Stomach (tissue), 8 donors: ENCODE measurements at regions not wholly inside any gene's neighbourhood (a gene's known extent, or its start where the extent isn't known, plus 50 kb on each side); places are given as distances from the start of the nearest gene placed in this dataset.

Source experiments
- DNase-seq, 2 donors: peaks; one replicate each; pipeline versions ENCODE4 v3.0.0 to v3.0.0-alpha.2; 2013 to 2019
- H3K27ac ChIP-seq, 5 donors: fragments of 200-600 bp in 4 of 5; sonication (generic) in 4 of 5; one replicate each; pipeline ENCODE4 v1.5.1; 2013 to 2019; ENCODE audit warnings: mild to moderate bottlenecking in 1 of 5, moderate library complexity in 1 of 5
- H3K27me3 ChIP-seq, 3 donors: fragments of 200-600 bp; sonication (generic); one replicate each; pipeline ENCODE4 v1.5.1; 2017 to 2019; ENCODE audit warnings: mixed run types in 1 of 3
- H3K36me3 ChIP-seq, 4 donors: fragments of 200-600 bp; sonication (generic); 1 replicate in 3 of 4; 2 replicates in 1 of 4; pipeline ENCODE4 v1.5.1; 2016 to 2019
- H3K4me1 ChIP-seq, 4 donors: fragments of 200-600 bp; sonication (generic); one replicate each; pipeline ENCODE4 v1.5.1; 2016 to 2019
- H3K4me3 ChIP-seq, 4 donors: fragments of 200-600 bp; sonication (generic) in 3 of 4; one replicate each; pipeline ENCODE4 v1.5.1; 2016 to 2019; ENCODE audit warnings: mild to moderate bottlenecking in 1 of 4
- H3K9me3 ChIP-seq, 4 donors: fragments of 200-600 bp; sonication (generic); one replicate each; pipeline ENCODE4 v1.5.1; 2016 to 2019
- EP300 ChIP-seq: sonication (generic); formaldehyde crosslinking; IDR thresholded peaks from one replicate; pipeline ENCODE4 v1.6.1; 2017; ENCODE audit warnings: antibody characterized with exemption
- POLR2A ChIP-seq, 4 donors: fragments of 450-650 bp; IDR thresholded peaks; one replicate each; pipeline ENCODE4 v1.6.1; 2016; ENCODE audit warnings: antibody characterized with exemption in 4 of 4, control low read depth in 2 of 4, mild to moderate bottlenecking in 1 of 4, moderate library complexity in 1 of 4
- POLR2AphosphoS5 ChIP-seq, 3 donors: sonication (generic); formaldehyde crosslinking; IDR thresholded peaks; one replicate each; pipeline ENCODE4 v1.6.1; 2016; ENCODE audit warnings: antibody characterized with exemption in 3 of 3
- WGBS, 5 donors: extraction: QIAGEN DNeasy Blood & Tissue Kit in 3 of 5; methylation state at CpG; one replicate each; pipeline versions ENCODE4 v1.1.5 to v1.1.7; 2013 to 2018; 5-methylcytosine and 5-hydroxymethylcytosine counted together
- intact Hi-C: fragments of 100-400 bp; cut with DNase I; formaldehyde crosslinking; loops from one replicate; pipeline ENCODE4 v1.15.1; 2023; ENCODE audit warnings: low total_unique reads
- TF ChIP-seq, protein P1 (sequence below), 7 experiments: fragments of 450-650 bp in 4 of 7; fragments of 200-600 bp in 3 of 7; sonication (generic) in 3 of 7; IDR thresholded peaks; one replicate each; pipeline ENCODE4 v1.5.1; 2016 to 2019; ENCODE audit warnings: antibody characterized with exemption in 7 of 7, control low read depth in 2 of 7, mild to moderate bottlenecking in 1 of 7
- donor health status: healthy with polysubstance abuse.
- donor health status: Bipolar disorder and iron deficiency.
- donor health status: healthy.

DNA sequence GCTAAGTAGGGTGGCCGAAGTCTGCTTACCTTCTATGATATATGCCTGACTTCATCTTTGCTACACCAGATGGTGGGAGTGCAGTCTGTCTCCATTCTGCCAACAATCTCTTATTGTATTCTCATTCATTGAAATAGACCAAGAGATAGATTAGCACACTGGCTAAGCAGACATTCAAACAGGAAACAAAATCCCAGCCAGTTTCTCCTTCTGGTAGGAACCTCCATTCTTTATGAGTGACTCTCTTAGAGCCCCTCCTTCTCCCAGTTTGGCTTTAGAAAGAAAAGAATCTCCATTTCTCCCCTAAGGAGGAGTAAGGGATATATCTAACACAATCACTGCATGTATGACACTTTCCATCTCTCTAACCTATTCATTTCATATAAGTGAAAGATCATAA, 118.9 kb upstream of the COL5A2 start:
- TF ChIP-seq, protein P1, sequence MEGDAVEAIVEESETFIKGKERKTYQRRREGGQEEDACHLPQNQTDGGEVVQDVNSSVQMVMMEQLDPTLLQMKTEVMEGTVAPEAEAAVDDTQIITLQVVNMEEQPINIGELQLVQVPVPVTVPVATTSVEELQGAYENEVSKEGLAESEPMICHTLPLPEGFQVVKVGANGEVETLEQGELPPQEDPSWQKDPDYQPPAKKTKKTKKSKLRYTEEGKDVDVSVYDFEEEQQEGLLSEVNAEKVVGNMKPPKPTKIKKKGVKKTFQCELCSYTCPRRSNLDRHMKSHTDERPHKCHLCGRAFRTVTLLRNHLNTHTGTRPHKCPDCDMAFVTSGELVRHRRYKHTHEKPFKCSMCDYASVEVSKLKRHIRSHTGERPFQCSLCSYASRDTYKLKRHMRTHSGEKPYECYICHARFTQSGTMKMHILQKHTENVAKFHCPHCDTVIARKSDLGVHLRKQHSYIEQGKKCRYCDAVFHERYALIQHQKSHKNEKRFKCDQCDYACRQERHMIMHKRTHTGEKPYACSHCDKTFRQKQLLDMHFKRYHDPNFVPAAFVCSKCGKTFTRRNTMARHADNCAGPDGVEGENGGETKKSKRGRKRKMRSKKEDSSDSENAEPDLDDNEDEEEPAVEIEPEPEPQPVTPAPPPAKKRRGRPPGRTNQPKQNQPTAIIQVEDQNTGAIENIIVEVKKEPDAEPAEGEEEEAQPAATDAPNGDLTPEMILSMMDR (IDR thresholded peaks at IDR 0.05), result no peak
- TF ChIP-seq POLR2AphosphoS5 (IDR thresholded peaks at IDR 0.05), result no peak
- no peak for TF ChIP-seq POLR2A (IDR thresholded peaks at IDR 0.05)
- no peak for TF ChIP-seq EP300
- no peak for DNase-seq
- H3K4me1 ChIP-seq, result no peaks in the 10 kb centered on the region
- no peaks in the 10 kb centered on the region for H3K9me3 ChIP-seq
- intact Hi-C loops, result no loop called here
- no peaks in the 10 kb centered on the region for H3K27me3 ChIP-seq
- no peak overlapping the region for H3K4me3 ChIP-seq
- WGBS, 5 donors, result 88 to 94% (median 91%) methylated on average over 1 of the region's 1 CpG
- H3K36me3 ChIP-seq, result no peaks in the 10 kb centered on the region
- no peak overlapping the region for H3K27ac ChIP-seq

GRCh38 chr2:189299974-189300373, 120.4 kb upstream of the COL5A2 start:
- no peaks in the 10 kb centered on the region for H3K9me3 ChIP-seq
- no peak overlapping the region for H3K27ac ChIP-seq
- intact Hi-C loops, result no loop called here
- no peaks in the 10 kb centered on the region for H3K27me3 ChIP-seq
- 82 to 100% (median 91%) methylated on average over 1 of the region's 1 CpG for WGBS, 5 donors
- no peak for DNase-seq
- H3K4me3 ChIP-seq, result no peak overlapping the region
- TF ChIP-seq, protein P1 (IDR thresholded peaks at IDR 0.05), result no peak
- TF ChIP-seq EP300 (no peak), POLR2AphosphoS5 (IDR thresholded peaks at IDR 0.05) (no peak), POLR2A (IDR thresholded peaks at IDR 0.05) (no peak)
- H3K36me3 ChIP-seq, result no peaks in the 10 kb centered on the region
- H3K4me1 ChIP-seq, result no peaks in the 10 kb centered on the region

GRCh38 chr2:189300916-189301315, 121.4 kb upstream of the COL5A2 start:
- H3K4me1 ChIP-seq, result no peaks in the 10 kb centered on the region
- no peaks in the 10 kb centered on the region for H3K36me3 ChIP-seq
- no peaks in the 10 kb centered on the region for H3K9me3 ChIP-seq
- peak in 1 of 2 donors; percentile 18 for DNase-seq
- H3K27ac ChIP-seq, result no peak overlapping the region
- TF ChIP-seq POLR2AphosphoS5 (IDR thresholded peaks at IDR 0.05), result no peak
- TF ChIP-seq EP300, result no peak
- no peak for TF ChIP-seq POLR2A (IDR thresholded peaks at IDR 0.05)
- TF ChIP-seq, protein P1 (IDR thresholded peaks at IDR 0.05), result no peak
- no peaks in the 10 kb centered on the region for H3K27me3 ChIP-seq
- no peak overlapping the region for H3K4me3 ChIP-seq
- intact Hi-C loops, result no loop called here

- Histone ChIP-seq H3K27me3 (no peaks in the 10 kb centered on the region), H3K27ac (no peak overlapping the region)
- no peak for TF ChIP-seq EP300
- no peak for TF ChIP-seq POLR2A (IDR thresholded peaks at IDR 0.05)
- TF ChIP-seq, protein P1 (IDR thresholded peaks at IDR 0.05), result no peak
- no peak for TF ChIP-seq POLR2AphosphoS5 (IDR thresholded peaks at IDR 0.05)
Observed at GRCh38 chr2:189302274-189302948, 122.8 kb upstream of the COL5A2 start.

More at GRCh38 chr2:189302274-189302948, 122.8 kb upstream of the COL5A2 start:
- intact Hi-C loops, result no loop called here
- H3K4me3 ChIP-seq, result no peak overlapping the region
- H3K4me1 ChIP-seq, result no peaks in the 10 kb centered on the region
- no peak for DNase-seq
- no peaks in the 10 kb centered on the region for H3K36me3 ChIP-seq
- 74 to 85% (median 82%) methylated on average over 5 of the region's 5 CpGs for WGBS, 5 donors
- H3K9me3 ChIP-seq, result no peaks in the 10 kb centered on the region
